ENCODE measurements at regions not wholly inside any gene's neighbourhood (a gene's known extent, or its start where the extent isn't known, plus 50 kb on each side); places are given as distances from the start of the nearest gene placed in this dataset.
"Not testable (repeated sequence)": the region's sequence is repeated elsewhere in the genome, so short reads cannot be mapped to it uniquely, and the experiment has no call there.

DNA sequence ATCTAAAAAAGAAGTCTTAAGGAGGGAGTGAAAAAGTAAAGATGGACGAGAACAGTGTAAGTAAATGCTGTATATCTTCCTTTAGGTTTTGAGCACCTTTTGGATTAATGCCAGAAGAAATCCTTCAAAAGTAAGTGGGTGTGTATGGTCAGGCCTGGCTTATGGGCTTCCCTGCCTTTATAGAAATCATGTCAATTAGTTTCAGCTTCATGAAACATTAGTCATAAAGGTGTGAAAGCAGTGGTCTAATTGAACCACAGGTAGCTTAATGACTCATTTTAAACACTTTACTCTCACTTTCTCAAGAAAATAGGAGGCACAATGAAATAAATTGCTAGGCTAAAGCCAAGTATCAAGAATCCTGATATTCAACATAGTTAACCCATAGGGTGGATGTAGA is 467.4 kb upstream of the DPPA4 start:
- DNase-seq (ENCODE audit: low spot score) = no peak

DNA sequence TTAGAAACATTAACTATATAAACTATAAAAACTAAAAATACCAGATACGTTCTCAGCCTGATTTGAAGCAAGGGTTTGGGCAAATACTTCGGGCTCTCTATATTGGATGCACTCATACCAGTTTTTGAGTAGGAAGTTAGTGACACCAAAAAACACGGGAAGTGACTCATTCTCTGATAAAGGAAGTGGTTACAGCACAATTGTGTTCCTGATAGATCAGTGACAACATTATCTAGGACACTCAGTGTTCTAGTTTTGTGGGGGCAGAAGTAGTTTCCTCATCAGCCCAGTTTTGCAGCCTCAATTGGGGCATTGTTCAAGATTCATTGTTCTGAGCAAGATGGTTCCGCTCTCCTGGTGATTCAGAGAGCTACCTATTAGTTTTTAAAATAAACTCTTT is 469.6 kb upstream of the DPPA4 start:
- no peak for DNase-seq (ENCODE audit: low spot score)

DNA sequence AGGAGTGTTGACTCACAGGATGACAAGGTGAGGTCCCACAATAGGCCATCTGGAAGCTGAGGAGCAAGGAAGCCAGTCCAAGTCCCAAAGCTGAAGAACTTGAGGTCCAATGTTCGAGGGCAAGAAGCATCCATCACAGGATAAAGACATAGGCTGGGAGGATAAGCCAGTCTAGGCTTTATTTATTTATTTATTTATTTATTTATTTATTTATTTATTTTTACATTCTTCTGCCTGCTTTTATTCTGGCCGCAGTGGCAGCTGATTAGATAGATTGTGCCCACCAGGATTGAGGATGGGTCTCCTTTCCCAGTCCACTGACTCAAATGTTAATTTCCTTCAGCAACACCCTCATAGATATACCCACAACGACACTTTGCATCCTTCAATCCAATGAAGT is 472.2 kb upstream of the DPPA4 start:
- no peak for DNase-seq (ENCODE audit: low spot score)

DNA sequence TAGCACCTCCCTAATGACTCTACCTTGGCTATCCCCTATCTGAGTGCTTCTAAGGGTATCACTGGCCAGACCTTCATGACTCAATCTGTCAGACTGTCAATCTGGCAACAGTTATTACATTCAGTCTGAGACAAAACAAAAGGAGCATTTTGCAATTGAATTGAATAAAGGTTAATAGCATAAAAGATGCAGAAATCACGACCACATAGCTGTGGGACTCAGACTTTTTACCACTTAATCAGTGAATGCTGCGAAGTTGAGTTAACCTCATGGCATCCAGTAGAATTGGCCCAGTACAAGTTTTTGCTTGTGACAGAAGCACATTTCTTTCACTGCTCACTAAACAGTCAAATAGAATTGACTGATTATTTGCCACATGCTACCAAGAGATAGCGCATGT is 480.7 kb upstream of the DPPA4 start:
- no peak for DNase-seq (ENCODE audit: low spot score)

DNA sequence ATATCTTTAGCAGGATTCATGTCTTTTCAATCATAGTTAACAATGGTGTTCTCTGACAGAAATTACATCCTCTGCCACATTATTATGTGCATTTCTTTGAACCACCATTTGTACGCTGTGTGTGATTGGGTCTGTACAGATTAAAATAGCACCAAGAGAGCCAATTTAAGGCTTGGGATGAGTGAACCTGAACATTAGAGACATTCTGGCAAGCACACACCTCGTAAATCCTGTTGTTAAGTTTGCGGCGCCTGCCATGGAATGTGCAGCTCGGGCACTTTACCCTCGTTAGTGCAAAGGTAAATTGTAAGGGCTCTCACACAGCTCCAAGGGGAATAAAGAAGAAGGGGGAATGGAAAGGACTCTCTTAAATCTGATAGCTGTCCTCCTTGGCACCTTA is 482.4 kb upstream of the DPPA4 start:
- no peak for DNase-seq (ENCODE audit: low spot score)

DNA sequence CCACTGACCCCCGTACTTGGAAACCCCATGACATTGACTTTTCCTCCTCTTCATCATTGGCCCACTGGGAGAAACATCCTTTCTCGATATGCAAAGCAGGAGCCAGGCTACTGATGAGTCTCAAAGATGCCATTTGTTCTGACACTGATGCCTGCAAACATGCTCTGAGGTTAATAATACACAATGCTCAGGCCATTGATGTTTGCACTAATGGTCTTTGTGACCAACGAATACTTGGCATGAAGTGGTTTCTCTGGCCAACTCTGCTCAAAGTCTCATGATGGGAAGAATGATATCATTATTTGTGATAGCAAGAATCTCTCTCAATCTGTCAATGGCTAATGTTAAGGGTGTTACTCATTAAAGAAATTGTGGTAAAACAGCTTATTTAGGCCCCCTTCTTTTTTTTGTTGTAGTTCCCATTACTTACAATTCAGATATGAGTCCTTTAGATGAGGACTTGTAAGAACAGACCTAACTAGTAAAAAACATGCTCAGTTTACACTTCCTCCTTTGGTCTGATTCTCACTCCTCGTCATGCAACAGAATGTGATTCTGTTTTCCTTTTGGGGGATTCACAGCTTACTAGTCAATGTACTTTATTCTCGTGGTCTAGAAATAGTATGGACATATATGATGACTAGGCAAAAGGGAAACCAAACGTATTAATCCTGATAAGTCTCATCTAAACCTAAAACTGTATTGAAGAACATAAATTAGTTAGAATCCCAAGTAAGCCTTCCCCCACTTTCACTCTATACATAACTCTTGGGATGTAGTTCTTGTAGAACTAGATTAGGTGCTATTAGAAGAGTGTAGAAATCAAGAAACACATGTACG is 488.8 kb upstream of the DPPA4 start:
- DNase-seq (ENCODE audit: low spot score) = no peak

DNA sequence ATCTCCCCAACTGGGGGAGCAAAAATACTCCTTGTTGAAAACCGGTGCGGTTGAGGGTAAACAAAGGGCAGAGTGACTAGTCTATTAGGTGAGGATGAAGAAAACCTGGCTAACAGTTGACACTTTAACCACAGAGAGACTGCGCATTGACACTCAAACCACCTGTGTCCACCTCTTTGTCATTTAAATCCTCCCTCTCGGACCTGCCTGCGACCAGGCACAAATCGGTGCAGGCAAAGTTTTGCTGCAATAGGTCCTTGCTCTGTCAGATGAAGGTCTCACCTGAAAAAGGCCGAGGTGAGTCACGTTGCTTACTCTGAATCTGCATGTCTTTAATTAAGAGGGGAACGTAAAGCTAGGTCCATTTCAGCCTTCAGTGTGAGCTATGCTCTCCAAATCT is 494.1 kb upstream of the DPPA4 start:
- DNase-seq (ENCODE audit: low spot score) = no peak

DNA sequence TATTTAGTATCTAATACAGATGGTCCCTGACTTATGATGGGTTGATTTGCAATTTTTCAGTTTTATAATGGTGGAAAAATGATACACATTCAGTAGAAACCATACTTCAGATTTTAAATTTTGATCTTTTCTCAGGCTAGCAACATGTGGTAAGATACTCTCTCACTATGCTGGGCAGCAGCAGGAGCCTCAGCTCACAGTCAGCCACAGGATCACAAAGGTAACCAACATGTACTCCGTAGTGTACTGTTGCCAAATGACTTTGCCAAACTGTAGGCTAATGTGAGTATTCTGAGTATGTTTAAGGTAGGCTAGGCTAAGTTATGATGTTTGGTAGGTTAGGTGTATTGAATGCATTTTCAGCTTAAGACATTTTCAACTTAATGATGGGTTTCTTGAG is 498.6 kb upstream of the DPPA4 start:
- DNase-seq (ENCODE audit: low spot score) = no peak

DNA sequence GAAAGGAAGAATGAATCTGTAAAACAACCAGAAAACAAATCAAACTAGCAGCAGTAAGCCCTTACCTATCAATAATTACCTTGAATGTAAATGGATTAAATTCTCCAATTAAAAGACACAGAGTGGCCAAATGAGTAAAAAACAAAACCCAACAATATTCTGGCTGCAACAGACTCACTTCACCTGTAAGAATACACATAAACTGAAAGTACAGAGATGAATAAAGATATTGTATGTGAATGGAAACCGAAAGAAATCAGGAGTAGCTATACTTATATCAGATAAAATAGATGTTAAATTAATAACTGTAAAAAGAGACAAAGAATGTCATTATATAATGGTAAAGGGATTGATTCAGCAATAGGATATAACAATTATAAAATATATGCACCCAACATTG is 514.5 kb upstream of the DPPA4 start:
- no peak for DNase-seq (ENCODE audit: low spot score)

DNA sequence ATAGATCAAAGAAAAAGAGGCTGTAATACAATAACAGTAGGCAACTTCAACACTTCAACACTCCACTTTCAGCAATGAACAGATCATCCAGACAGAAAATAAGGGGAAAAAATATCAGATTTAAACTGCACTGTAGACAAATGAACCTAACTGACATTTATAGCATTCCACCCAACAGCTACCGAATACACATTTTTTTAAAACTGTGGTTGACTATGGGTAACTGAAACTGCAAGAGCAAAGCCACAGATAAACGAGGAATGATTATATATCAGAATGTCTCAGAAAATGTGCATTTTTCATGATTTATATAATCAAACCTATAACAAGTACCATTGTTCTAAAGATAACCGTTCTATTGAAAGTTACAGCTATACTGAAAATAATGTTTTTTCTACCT is 514.9 kb upstream of the DPPA4 start:
- DNase-seq (ENCODE audit: low spot score) = no peak

DNA sequence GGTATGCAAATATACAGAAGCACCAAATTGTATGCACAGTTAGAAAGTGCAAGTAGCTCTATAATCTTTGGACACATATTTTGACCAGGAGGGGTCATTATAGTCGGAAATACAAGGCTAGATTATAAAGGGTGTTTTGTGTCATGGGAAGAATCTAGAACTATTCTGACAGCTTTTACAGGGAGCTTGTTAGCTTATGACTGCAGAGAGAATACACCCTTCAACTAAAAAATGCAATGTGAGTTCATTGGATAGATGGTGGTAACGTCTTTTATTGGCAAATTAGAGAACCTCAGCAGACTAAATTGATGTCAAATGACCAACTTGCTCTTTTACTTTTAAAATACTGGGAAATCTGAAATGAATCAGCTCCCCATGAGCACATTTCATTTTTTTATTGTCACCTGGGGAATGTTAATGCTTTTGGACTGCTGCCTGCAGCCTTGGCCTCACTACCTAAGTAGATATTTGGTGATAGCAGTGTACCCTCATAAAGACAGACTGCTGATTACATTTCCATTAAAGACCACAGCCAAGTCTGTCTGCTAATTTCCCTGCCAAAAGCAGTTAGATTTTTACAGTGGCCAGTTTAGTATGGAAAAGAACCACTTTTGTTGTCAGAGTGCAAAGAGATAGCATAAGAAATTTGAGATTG is 515.9 kb upstream of the DPPA4 start:
- no peak for DNase-seq (ENCODE audit: low spot score)

DNA sequence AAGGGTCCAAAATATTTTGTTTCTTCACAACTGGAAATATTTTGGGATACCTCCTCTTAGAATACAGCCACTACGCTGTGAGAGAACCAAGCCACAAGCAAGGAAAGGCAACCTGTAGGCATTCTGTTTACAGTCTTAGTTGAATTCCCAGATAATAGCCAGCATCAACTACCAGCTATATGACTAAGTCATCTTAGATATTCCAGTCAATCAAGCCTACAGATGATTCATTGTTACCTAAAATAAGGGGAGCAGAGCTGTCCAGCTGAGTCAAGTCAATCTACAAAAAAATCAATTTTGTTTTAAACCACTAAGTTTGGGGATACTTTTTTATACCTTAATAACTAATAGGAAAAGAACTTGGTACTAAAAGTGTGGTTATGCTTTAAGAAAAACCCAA is 526.4 kb upstream of the DPPA4 start:
- DNase-seq (ENCODE audit: low spot score) = no peak

DNA sequence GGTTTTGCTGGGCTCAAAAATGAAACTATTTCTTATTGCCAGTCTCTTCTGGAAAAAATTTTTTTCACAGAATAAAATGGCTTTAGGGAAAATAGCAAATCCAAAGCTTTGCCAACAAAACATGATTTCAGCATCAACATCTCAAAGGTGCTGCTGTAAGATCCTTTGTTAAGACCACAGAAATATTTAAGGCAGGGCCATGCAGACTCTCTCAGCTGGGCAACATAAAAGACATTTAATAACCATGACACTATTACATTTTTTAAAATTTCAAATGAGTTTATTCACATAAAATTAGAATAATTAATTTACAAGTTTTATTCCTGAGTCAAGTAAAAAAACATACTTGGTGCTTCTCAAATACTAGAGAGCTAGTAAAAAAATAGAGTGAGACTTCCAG is 527.1 kb upstream of the DPPA4 start:
- no peak for DNase-seq (ENCODE audit: low spot score)

DNA sequence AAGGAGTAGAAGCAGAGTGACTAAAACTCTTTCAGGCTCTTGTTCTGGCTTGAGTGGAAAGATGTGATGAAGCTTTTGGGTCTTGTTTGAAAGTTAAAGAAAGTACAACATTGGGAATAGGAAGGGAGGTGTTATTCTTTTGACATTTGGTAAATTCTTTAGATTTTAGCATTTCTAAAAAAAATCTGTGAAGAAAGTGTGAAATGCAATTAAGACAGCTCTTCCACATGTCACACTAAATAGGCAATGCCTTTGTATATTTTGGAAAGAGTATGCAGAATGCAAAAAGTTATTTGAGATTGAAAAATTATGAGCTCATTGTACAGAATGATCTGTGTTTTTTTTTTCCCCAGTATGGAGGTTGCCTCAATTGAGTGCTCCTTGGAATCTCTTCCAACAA is 532.2 kb upstream of the DPPA4 start:
- no peak for DNase-seq (ENCODE audit: low spot score)

DNA sequence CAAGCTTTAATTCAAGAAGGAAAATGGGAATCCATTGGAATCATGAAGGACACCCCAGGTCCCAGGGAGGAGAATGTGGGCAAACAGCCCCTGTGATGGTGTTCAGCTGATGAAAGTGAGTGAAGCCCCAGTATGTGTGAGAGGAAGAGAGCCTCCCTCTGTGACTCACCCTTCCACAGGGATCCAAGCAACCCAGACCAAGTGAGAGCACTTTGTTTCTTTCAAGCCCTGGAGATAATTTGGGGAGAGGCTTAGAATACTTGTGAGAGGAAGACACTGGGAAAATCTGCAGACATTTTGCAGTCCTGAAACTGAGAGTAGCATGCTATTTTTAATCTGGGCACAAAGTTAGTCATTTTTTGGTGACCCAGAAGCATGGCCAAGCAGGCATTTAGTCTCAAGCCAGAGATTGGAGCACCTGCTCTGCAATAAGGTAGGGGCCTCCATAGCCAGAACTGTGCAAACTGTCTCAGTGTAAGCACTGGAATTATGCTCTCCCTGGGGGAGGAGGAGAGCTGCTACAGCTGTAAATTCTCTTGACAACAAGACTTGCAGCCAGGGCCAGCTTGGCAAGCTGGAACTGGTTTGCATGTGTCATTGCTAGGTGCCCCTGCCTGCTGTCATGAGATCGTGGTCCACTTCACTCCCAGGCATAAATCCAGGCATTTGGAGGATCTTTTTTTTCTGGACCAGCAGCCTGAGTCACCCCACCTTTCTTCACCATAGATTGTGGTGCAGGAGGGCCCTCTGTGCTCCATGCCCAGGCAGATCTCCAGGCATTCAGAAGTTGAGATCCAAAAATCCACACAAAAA is 537.8 kb upstream of the DPPA4 start:
- DNase-seq (ENCODE audit: low spot score) = no peak

DNA sequence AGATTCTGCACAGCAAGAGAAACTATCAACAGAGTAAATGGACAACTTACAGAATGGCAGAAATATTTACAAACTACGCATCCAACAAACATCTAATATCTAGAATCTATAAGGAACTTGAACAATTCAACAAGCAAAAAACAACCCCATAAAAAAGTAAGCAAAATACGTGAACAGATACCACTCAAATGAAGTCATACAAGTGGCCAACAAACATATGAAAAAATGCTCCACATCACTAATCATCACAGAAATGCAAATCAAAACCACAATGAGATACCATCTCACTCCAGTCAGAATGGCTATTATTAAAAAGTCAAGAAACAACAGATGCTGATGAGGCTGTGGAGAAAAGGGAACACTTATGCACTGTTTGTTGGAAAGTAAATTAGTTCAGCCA is 540.3 kb upstream of the DPPA4 start:
- not testable (repeated sequence) for DNase-seq (ENCODE audit: low spot score)

DNA sequence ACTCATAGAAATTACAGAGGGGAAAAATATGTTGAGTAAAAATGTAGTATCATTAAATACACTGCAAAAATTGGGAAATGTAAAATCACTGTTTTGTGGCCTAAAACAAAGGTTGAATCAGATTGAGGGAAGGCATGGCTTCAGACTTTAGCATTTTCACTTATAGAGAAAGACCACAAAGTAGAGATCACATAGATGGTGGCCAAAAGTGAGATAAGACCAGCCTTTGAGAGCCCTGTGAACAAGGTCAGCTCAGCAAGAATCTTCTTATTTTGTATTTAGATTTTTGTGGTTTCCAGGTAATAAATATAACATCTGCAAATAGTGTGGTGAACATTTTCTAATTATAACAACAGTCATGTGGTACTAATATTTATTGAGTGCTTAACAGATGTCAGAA is 544.8 kb upstream of the DPPA4 start:
- DNase-seq (ENCODE audit: low spot score) = no peak

DNA sequence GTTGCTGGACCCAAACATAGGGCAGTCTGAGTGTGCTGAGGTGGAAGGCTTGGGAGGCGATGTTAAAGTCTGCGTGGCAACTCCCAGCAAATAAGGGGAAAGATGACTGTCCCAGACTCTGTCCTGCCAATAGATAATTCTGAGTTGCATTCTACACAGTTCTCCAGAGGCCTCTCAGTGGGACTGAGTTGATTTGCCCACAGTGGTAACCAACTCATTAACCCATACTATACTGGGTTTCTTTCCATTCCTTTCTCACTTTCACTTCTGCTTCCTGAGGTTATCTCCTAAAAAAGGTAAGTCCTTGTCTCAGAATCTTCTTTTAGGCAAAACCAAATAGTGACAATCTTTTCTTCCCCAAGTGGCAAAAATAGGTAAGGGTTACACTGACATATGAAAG is 549.9 kb upstream of the DPPA4 start:
- DNase-seq (ENCODE audit: low spot score) = no peak

DNA sequence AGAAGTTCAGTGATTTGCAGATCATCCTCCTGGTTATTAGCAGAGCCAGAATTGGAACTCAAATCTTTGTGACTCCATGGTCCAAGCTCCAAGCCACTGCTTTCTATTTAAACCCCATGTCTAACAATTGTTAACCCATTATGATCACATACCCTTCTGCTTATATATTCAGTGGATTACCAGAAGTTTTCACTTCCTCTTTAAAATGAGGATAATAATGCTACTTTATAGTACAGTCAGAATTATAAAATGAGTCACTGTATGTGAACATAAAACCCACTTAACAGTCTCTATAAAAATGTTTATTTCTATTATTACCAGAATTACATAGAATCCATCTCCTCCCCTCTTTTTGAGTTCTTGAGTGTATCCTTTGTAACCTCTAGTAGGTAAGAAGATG is 550.7 kb upstream of the DPPA4 start:
- DNase-seq (ENCODE audit: low spot score) = no peak

DNA sequence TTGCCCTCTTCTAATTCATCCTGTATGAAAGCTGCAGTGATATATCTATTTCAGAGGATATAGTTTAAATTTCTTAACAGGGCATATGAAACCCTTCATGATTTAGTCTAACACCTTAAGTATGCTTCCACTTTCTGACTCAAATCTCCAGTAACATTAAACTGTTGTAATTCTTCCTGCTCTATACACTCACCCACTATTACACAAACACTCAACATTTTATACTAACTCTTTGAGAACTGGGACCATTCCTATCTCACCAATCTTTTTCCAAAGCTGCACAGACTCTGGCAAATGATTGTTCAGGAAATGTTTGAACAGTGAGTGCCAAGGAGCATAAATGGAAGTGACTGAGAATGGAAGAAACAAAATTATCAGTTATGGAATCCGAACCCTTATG is 560.4 kb upstream of the DPPA4 start:
- DNase-seq (ENCODE audit: low spot score) = no peak

DNA sequence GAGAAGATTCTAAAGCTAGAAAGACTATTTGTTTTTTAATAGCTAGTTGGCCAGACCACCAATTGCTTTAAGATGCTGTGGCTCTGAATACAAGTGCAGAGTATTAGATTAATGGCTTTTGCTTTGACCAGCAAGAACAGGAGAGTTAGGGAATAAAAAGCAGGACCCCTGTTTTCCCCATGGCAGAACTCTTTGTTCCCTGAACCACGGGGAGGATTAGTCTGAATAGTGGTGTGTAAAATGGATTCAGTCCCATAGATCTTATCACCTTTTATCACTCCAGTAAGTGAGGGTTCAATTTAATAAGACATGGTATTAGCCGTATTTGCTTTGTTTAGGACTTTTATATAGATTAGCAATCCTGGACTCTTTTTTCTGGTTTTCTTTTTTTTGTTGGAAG is 562.6 kb upstream of the DPPA4 start:
- no peak for DNase-seq (ENCODE audit: low spot score)

DNA sequence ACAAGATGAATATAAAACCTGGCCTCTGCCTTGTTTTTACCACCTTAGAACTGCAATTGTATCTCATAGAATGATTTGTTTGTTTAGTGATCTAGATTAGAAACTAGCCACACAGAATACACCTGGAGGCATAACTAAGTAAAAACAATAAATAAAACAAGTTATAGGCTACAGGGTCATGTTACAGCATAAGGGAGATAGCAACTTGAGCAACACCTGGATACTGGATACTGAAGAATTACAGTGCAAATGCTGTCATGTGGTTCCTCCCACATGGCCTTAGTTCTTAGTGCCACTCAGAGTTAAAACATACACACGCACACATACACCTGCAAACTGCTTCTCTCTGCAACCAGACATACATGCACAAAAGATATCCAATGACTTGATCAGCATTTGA is 563.4 kb upstream of the DPPA4 start:
- no peak for DNase-seq (ENCODE audit: low spot score)

DNA sequence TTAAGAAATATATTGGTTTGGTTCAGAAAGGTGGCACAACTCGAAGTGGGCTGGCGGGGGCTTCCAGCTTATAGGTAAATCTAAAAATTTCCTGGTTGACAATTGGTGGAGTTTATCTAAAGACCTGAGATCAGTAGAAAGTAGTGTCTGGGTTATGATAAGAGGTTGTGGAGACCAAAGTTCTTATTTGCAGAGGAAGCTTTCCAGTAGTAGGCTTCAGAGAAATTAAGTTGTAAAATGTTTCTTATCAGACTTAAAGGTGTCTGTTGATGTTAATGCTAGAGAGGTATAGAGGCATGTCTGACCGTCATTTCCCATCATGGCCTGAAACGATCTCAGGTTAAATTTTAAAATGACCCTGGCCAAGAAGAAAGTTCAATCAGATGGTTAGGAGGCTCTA is 565.2 kb upstream of the DPPA4 start:
- no peak for DNase-seq (ENCODE audit: low spot score)
